ENCODE measurements at regions not wholly inside any gene's neighbourhood (a gene's known extent, or its start where the extent isn't known, plus 50 kb on each side); places are given as distances from the start of the nearest gene placed in this dataset.

GRCh38 chr1:57632401-57632800 lies 208.5 kb upstream of the DAB1 start:
- TF ChIP-seq CTCF (IDR thresholded peaks at IDR 0.05; ENCODE audit: low read depth, low read length) = no peak
- DNase-seq = no peak
- no peaks in the 10 kb centered on the region for H3K27me3 ChIP-seq
- H3K36me3 ChIP-seq = no peaks in the 10 kb centered on the region
- no peaks in the 10 kb centered on the region for H3K4me1 ChIP-seq
- H3K9me3 ChIP-seq = no peaks in the 10 kb centered on the region
- H3K4me3 ChIP-seq (ENCODE audit: low read depth, low read length) = no peak overlapping the region

DNA sequence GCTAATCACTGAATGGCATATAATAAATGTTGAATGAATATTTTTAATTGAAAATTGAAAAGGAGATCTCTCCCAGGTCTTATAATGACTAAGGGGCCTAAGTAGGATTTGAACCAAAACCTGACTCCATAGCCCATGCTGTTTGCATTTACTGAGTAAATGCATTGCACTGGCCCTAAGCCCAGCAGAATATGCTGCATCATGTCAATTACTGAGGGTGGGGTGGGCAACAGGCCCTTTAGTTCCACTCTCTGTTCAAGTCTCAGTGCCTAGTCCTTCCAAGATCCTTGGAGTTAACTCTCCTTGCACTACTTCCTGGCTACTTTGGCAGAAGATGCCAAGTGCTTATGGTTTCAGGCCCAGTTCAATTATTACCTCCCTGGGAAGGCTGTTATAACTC lies 203.8 kb upstream of the DAB1 start:
- no peaks in the 10 kb centered on the region for H3K27me3 ChIP-seq
- no peaks in the 10 kb centered on the region for H3K36me3 ChIP-seq
- H3K4me1 ChIP-seq = no peaks in the 10 kb centered on the region
- DNase-seq = no peak
- H3K4me3 ChIP-seq (ENCODE audit: low read depth, low read length) = no peak overlapping the region
- no peaks in the 10 kb centered on the region for H3K9me3 ChIP-seq
- TF ChIP-seq CTCF (IDR thresholded peaks at IDR 0.05; ENCODE audit: low read depth, low read length) = no peak

GRCh38 chr1:57623791-57624538 lies 200.1 kb upstream of the DAB1 start:
- H3K4me1 ChIP-seq = no peaks in the 10 kb centered on the region
- no peaks in the 10 kb centered on the region for H3K27me3 ChIP-seq
- no peak for DNase-seq
- no peaks in the 10 kb centered on the region for H3K9me3 ChIP-seq
- TF ChIP-seq CTCF (IDR thresholded peaks at IDR 0.05; ENCODE audit: low read depth, low read length) = no peak
- no peaks in the 10 kb centered on the region for H3K36me3 ChIP-seq
- H3K4me3 ChIP-seq (ENCODE audit: low read depth, low read length) = no peak overlapping the region

- no peaks in the 10 kb centered on the region for H3K9me3 ChIP-seq
- H3K4me1 ChIP-seq = no peaks in the 10 kb centered on the region
- H3K36me3 ChIP-seq = no peaks in the 10 kb centered on the region
- no peak for DNase-seq
- H3K27me3 ChIP-seq = no peaks in the 10 kb centered on the region
- no peak overlapping the region for H3K4me3 ChIP-seq (ENCODE audit: low read depth, low read length)
- TF ChIP-seq CTCF (IDR thresholded peaks at IDR 0.05; ENCODE audit: low read depth, low read length) = no peak
Observed at GRCh38 chr1:57623039-57623790, 199.4 kb upstream of the DAB1 start.

DNA sequence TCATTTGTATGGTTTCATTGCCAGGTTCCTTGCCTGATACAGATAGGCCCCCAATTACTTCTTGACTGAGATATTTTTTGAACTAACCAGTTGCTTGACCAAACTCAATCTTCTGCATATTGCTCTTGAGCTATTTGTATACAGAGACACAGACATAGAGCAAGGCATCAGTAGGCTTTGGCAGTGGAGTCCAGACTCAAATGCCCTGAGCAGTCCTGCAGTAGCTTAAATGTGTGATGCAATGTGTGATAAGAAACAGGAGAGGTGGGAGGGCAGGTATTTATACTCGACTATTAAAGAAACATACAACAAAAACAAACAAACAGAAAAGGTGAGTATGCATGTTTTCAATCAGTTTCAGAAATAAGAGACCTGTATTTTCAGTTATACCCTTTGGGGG lies 197.9 kb upstream of the DAB1 start:
- Histone ChIP-seq H3K4me1 (no peaks in the 10 kb centered on the region), H3K36me3 (no peaks in the 10 kb centered on the region), H3K27me3 (no peaks in the 10 kb centered on the region), H3K4me3 (ENCODE audit: low read depth, low read length) (no peak overlapping the region), H3K9me3 (no peaks in the 10 kb centered on the region)
- no peak for TF ChIP-seq CTCF (IDR thresholded peaks at IDR 0.05; ENCODE audit: low read depth, low read length)
- no peak for DNase-seq

- no peaks in the 10 kb centered on the region for H3K9me3 ChIP-seq
- TF ChIP-seq CTCF (IDR thresholded peaks at IDR 0.05; ENCODE audit: low read depth, low read length) = no peak
Observed at GRCh38 chr1:57620605-57621004, 196.7 kb upstream of the DAB1 start.

More at GRCh38 chr1:57620605-57621004, 196.7 kb upstream of the DAB1 start:
- H3K27me3 ChIP-seq = no peaks in the 10 kb centered on the region
- no peaks in the 10 kb centered on the region for H3K4me1 ChIP-seq
- DNase-seq = no peak
- no peak overlapping the region for H3K4me3 ChIP-seq (ENCODE audit: low read depth, low read length)
- no peaks in the 10 kb centered on the region for H3K36me3 ChIP-seq
